NOMO-1 (cell line): ENCODE measurements at regions not wholly inside any gene's neighbourhood (a gene's known extent, or its start where the extent isn't known, plus 50 kb on each side); places are given as distances from the start of the nearest gene placed in this dataset.

ENCODE experiments used
- DNase-seq, 2 experiments: peaks; one replicate each; lab custom pipeline; 2025; ENCODE audit not compliant: unreplicated experiment in 2 of 2; lab: John Stamatoyannopoulos, UW

DNA sequence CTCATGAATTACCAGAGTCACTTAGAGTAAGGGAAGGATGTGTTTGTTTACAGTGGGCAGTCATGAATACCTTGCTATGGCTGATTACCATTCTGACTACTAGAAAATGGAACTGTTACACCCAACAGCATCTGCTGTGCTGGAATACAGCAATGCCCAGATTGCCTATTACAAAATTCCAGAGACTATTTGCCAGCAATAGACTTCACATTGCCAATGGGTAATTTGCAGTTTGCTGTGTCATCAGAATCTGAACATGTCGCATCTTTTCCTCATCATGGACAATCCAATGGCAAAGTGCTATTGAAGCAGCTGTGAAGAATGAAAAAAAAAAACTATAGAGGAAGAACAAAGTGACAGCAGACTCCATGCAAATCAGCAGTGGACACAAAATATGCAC lies 356.6 kb downstream of the CXXC4 start:
- DNase-seq: no peak

DNA sequence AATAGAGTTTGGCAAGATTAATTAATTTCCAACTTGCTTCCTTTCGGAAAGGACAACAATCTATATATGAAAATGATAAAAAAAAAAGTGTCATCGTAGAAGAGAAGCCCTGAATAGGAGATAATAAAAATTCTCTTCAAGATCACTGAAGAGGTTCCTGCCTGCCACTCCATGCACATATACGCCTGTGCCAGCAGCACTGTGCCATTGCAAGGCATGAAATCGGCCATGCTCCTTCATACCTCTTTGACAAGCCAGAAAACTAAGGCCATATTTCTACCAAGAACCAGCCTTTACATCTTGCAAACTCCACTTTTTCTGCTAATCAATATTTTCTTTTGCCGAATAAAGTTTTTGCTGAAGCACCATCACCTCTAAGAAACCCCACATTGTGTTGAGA lies 365.5 kb downstream of the CXXC4 start:
- DNase-seq: no peak

- no peak for DNase-seq
Measured at GRCh38 chr4:104128850-104129213, 365.9 kb downstream of the CXXC4 start.

DNA sequence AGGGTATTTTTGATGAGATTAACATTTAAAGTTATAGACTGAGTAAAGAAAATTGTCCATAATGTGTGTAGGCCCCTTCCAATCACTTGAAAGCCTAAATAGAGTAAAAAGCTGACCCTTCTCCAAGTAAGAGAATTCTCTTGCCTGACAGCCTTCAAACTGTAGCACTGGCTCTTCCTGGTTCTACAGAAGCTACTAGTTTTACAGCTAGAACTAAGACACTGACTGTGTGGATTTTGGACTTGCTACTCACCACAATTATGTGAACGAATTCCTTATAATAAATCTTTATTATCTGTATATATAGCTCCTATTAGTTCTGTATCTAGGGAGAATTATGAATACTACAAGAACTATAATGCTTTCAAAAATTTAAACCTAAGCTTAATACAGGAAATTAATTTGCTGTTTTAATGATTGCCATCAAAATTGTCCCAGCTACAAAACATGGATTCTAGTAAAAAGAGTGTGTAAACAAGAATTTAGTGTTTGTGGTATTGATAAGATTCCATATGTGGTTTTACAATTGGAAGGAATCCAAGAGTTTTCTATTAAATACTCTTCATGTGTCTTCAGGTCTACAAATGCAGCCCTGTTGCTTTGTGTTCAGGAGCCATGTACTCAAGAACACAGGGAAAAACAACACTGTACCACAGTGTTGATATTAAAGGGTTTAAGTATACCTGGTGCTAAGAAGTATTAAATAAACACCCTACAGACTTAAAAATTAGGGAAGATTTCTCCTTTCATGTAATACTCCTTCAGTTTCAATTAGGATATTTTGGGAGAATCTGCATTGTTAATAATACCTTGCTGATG lies 366.5 kb downstream of the CXXC4 start:
- DNase-seq: no peak

DNA sequence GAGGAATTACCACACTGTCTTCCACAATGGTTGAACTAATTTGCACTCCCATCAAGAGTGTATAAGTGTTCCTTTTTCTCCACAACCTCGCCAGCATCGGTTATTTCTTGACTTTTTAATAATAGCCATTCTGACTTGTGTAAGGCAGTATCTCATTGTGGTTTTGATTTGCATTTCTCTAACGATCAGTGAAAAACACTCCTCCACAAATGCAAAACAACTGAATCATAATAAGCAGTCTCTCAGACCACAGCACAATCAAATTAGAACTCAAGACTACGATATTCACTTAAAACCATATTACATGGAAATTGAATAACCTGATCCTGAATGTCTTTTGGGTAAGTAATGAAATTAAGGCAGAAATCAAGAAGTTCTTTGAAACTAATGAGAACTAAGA lies 371.7 kb downstream of the CXXC4 start:
- no peak for DNase-seq

DNA sequence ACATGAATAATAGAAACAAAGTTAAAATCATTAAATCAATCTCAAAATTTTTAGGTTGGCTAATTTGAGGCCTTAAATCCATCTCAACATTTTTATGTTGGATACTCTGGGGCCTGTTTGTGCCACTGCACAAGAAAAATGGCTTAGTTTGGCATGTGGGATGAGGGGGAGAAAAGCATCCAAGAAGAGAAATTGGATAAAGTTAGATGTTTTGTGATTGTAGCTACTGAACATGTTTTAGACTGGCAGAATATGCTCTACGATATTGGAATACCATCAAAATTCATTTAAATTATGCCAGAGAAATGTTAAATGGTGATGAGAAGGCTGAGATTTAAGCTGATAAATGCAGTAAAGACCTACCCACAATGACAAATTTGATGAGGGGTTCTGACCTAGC lies 376.9 kb downstream of the CXXC4 start:
- no peak for DNase-seq

DNA sequence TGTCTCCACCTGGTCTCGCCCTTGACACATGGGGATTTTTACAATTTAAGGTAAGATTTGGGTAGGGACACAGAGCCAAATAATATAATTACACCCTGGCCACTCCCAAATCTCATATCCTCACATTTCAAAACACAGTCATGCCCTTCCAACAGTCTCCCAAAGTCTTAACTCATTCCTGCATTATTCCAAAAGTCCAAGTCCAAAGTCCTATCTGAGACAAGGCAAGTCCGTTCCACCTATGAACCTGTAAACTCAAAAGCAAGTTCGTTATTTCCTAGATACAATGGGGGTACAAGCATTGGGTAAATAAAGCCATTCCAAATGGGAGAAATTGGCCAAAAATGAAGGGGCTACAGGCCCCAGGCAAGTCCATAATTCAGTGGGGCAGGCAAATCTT lies 380.8 kb downstream of the CXXC4 start:
- DNase-seq: no peak

DNA sequence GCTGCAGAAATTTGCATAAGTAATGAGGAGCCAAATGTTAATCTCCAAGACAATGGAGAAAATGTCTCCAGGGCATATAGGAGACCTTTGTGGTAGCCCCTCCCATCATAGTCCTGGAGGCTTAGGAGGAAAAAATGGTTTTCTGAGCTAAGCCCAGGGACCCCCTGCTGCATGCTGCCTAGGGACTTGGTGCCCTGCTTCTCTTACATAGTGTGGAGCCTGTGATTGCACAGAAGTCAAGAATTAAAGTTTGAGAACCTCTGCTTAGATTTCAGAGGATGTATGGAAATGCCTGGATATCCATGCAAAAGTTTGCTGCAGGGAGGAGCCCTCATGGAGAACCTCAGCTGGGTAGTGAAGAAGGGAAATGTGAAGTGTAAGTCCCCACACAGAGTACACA lies 379.4 kb upstream of the TACR3 start:
- no peak for DNase-seq

- DNase-seq: peak in 1 of 2 experiments; percentile 14
Measured at GRCh38 chr4:104093247-104093646, 373.5 kb upstream of the TACR3 start.

GRCh38 chr4:104073229-104073628 lies 353.4 kb upstream of the TACR3 start:
- DNase-seq: no peak

GRCh38 chr4:104066533-104066932 lies 346.7 kb upstream of the TACR3 start:
- DNase-seq: no peak

DNA sequence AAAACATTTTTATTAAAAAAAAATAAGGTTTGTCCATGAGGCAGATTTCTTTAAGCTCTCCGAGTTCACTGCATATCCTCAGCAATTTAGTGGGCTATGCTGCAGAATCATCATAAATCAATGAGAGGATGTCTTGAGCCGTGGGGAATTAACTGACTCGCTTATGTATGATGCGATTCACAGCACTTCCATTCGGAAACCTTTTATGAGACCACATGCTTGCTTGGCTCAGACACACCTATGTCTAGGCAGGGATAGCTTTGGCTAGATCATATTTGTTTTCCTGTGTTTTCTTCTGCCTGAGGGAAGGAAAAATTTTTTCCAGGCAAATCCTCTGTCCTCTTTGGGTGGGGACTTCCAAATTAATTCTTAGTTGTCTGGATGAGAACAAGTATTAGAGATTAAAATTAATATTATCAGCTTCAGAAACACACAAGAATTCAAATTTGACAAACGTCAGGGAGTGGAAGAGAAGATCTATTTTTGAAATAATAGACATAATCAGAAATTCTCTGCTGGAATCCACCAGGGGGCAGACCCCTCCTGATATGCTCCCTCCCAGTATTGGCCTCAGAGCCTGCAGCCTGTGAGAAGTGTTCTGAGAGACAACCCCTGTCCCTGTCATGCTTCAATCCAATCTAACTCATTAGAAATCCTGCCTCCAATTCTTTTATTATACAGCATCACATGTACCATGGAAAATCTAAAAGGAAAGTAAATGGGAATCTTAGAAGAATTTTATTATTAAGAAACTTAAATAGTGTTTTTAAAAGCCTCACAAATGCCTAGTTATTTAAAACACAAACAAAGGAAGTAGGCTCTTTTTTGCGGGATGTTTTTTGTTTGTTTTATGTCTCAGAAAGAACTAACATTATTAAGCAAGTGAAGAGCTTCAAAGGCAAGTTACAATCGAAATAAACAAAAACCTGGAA lies 345.1 kb upstream of the TACR3 start:
- DNase-seq: peak in 1 of 2 experiments; percentile 32

GRCh38 chr4:104063341-104063740 lies 343.6 kb upstream of the TACR3 start:
- DNase-seq: no peak

GRCh38 chr4:104044369-104044768 lies 324.6 kb upstream of the TACR3 start:
- no peak for DNase-seq

DNA sequence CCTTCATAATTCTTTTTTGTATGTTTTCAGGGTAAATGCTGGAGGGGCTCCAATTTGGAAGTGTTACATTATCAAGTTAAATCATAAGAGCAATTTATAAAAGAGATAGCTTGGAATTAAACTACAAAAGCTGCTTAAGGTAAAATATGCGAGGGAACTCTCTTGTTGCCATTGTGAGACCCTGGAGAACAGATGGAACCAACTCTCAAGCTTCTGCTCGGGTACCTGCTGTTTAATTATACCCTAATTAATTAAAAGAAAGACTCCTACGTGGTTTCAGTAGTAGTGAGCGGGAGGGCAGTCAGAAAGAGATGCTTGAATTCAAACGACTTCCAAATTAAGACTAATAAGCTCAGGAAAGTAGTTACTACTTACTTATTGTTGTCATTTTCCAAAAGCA lies 313.1 kb upstream of the TACR3 start:
- no peak for DNase-seq

GRCh38 chr4:104025251-104025650 lies 305.5 kb upstream of the TACR3 start:
- no peak for DNase-seq

DNA sequence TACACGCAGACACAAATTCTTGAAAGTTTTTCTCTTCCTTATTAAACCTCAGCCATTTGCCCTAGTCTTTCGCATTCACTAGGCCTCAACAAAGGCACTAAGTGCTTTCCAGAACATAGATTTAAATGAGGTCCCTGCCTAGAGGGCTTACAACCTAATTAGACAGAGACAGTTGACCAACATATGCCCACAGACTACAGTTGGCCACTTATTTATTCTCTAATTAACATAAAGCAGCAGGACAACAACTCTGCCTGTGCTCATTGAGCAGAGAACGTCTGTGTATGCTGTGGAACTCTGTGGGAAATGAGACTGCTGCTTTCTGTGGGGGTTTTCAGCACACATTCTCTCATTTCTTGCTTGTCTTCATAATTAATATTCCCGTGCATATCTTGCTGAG lies 303.0 kb upstream of the TACR3 start:
- DNase-seq: no peak

DNA sequence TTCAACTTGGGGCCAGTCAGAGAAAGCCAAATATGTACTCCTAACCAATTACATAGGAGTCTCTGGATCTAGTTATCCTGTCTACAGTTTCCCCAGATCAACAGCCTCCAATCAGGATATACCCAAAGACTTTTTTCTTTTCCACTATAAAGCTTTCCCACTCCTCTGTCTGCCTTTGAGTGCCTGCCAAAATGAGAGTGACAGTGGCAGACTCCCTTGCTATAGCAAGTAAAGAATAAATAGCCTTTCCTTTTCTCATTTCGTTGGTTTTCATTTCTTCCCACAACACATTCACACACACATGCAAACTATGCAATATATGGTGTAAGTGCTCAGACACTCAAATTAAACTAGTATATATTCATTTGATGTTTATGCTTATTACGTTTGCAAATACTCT lies 302.4 kb upstream of the TACR3 start:
- no peak for DNase-seq

DNA sequence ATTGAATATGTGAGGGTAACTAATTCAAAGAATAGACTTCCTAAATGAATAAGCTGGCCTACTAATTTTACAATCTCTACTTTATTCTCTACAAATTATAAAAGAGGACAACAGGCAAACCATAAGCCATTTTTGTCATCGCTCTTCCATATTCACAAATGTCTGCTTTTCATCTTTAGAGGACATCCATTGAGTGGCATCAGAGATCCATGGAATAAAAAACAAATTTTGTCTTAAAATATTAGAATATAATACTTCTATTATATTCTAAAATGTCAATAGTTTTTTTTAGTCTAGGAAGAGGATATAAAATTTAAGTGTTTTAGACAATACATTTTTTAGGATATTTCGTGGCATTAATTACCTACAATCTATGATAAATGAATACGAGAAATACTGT lies 300.9 kb upstream of the TACR3 start:
- no peak for DNase-seq

DNA sequence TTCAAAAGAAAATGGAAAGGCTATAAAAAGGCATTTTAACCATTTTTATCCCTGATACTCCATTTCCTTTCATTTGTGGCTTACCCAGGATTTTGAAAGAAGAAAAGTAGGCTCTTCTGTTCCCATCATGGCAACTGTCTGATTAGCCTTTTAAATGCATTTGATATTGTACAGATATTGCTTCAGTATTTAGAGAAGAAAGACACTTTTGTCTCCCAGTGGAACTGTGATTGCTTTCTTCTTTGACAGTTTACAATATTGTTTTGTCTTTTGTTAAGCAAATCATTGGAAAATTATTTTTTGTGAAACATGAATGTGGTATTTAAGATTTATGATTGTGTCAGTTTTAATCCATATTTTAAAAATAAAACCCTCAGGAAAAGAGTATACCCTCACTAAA lies 297.4 kb upstream of the TACR3 start:
- DNase-seq: no peak

DNA sequence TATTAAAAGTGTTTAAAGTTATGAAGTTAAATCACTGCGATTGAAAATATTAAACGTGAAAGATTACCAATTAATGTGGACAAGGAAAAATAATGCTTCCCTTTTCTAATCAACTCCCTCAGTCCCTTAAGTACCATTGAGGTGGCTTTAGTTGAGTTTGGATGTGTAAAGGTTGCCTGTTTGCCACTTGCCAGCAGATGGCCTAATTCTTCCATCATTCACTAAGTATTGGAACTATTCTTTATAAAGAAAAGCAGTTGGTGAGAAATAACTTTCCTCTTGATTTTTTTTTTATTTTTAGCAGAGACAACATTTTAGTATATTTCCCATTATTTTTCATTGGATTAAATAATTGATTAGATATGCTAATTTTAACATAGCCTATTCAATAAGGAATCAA lies 295.9 kb upstream of the TACR3 start:
- DNase-seq: peak in 1 of 2 experiments; percentile 2

GRCh38 chr4:104010722-104011121 lies 290.9 kb upstream of the TACR3 start:
- DNase-seq: no peak
